HG03196 (cell line): ENCODE measurements at regions not wholly inside any gene's neighbourhood (a gene's known extent, or its start where the extent isn't known, plus 50 kb on each side); places are given as distances from the start of the nearest gene placed in this dataset.
"Not testable (repeated sequence)": the region's sequence is repeated elsewhere in the genome, so short reads cannot be mapped to it uniquely, and the experiment has no call there.

Source experiments
- ATAC-seq: cut with Tn5 transposase; IDR thresholded peaks from one replicate; pipeline ENCODE4 v1.9.1; 2021; ENCODE audit not compliant: unreplicated experiment

GRCh38 chr14:89743828-89744227 is 210.7 kb downstream of the EFCAB11 start:
- ATAC-seq = no peak

- ATAC-seq = no peak
These were observed 214.3 kb downstream of the EFCAB11 start for GRCh38 chr14:89740241-89740640.

- ATAC-seq = no peak
These were observed 217.6 kb downstream of the EFCAB11 start for GRCh38 chr14:89736881-89737280.

GRCh38 chr14:89731396-89731933 is 223.1 kb downstream of the EFCAB11 start:
- no peak for ATAC-seq

- no peak for ATAC-seq
These were observed 223.8 kb downstream of the EFCAB11 start for GRCh38 chr14:89730687-89731086.

- ATAC-seq = no peak
These were observed 225.6 kb downstream of the EFCAB11 start for GRCh38 chr14:89728964-89729363.

- not testable (repeated sequence) for ATAC-seq
These were observed 228.3 kb downstream of the EFCAB11 start for GRCh38 chr14:89726226-89726625.

- no peak for ATAC-seq
These were observed 229.9 kb downstream of the EFCAB11 start for GRCh38 chr14:89724628-89724960.

- no peak for ATAC-seq
These were observed 230.5 kb downstream of the EFCAB11 start for GRCh38 chr14:89723930-89724627.

GRCh38 chr14:89721956-89722355 is 232.6 kb downstream of the EFCAB11 start:
- ATAC-seq = no peak

- ATAC-seq = peak; percentile 83
These were observed 233.5 kb downstream of the EFCAB11 start for GRCh38 chr14:89720741-89721729.

GRCh38 chr14:89720076-89720687 is 234.3 kb downstream of the EFCAB11 start:
- no peak for ATAC-seq

GRCh38 chr14:89719366-89720075 is 235.0 kb downstream of the EFCAB11 start:
- no peak for ATAC-seq

- ATAC-seq = no peak
These were observed 245.4 kb downstream of the EFCAB11 start for GRCh38 chr14:89708982-89709625.

- ATAC-seq = no peak
These were observed 247.4 kb downstream of the EFCAB11 start for GRCh38 chr14:89707086-89707485.

GRCh38 chr14:89702876-89703200 is 251.7 kb downstream of the EFCAB11 start:
- ATAC-seq = no peak

- ATAC-seq = no peak
These were observed 252.3 kb downstream of the EFCAB11 start for GRCh38 chr14:89702073-89702875.

GRCh38 chr14:89701211-89702043 is 253.1 kb downstream of the EFCAB11 start:
- peak; percentile 83 for ATAC-seq

GRCh38 chr14:89700801-89701200 is 253.7 kb downstream of the EFCAB11 start:
- ATAC-seq = no peak
